GM12891 (cell line): ENCODE measurements at regions not wholly inside any gene's neighbourhood (a gene's known extent, or its start where the extent isn't known, plus 50 kb on each side); places are given as distances from the start of the nearest gene placed in this dataset.

ENCODE experiments used
- PAX5 ChIP-seq: IDR thresholded peaks from 2 replicates; pipeline ENCODE4 v1.6.1; 2011; ENCODE audit warnings: low read length, moderate library complexity, mild to moderate bottlenecking; ENCODE audit not compliant: insufficient read depth, severe bottlenecking
- POLR2A ChIP-seq: IDR thresholded peaks from 2 replicates; pipeline ENCODE4 v1.6.1; 2011; ENCODE audit warnings: low read depth, low read length, control low read depth
- POLR2AphosphoS5 ChIP-seq: IDR thresholded peaks from 2 replicates; pipeline ENCODE4 v1.6.1; 2011; ENCODE audit warnings: low read depth, low read length, control low read depth
- POU2F2 ChIP-seq: IDR thresholded peaks from 2 replicates; pipeline ENCODE4 v1.6.1; 2011; ENCODE audit warnings: low read depth, mild to moderate bottlenecking, control low read depth, low read length, moderate library complexity
- SPI1 ChIP-seq: IDR thresholded peaks from 2 replicates; pipeline ENCODE4 v1.6.1; 2011; ENCODE audit warnings: low read depth, low read length, control low read depth
- TAF1 ChIP-seq: IDR thresholded peaks from 2 replicates; pipeline ENCODE4 v1.6.1; 2011; ENCODE audit warnings: low read depth, low read length, control low read depth

GRCh38 chr9:129317179-129318011, 139.3 kb upstream of the IER5L start:
- no peak for TF ChIP-seq TAF1
- TF ChIP-seq POLR2A: no peak
- TF ChIP-seq POLR2AphosphoS5: no peak
- no peak for TF ChIP-seq PAX5
- no peak for TF ChIP-seq SPI1
- TF ChIP-seq POU2F2: no peak
